ENCODE measurements at regions not wholly inside any gene's neighbourhood (a gene's known extent, or its start where the extent isn't known, plus 50 kb on each side); places are given as distances from the start of the nearest gene placed in this dataset.

DNA sequence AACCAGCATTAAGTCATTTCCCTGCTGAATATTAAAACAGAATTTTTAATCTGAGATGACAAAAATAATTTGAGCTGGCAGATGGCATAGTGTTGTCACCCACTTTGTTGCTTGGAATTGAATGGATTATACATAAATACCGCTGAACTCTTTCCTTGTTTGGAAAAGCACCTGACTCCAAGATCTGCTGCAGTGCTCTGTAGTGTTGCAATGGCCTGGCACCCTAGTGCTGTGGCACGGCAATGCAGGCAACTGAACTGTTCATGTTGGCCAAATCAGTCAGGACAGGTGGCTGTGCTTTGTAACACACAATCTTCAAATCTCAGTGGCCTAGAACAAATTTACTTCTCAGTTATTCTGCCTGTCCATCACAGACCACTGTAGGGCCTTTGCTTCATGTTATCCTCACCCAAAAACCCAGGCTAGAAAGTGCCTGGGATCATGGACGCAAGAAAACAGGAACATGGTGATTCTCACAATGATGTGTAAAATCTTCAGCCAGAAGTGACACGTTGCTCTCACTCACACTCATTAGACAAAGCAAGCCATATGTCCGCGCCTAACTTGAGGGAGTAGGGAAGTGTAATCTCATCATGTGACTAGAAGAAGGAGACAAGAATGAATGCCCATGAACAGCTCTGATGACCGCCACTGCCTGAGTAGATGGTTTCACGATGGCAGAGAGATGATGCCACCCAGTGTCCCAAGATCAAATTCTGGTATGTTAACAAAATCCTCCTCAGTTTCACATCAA is 191.9 kb upstream of the PUM3 start:
- Histone ChIP-seq H3K9ac (no peak overlapping the region), H3K36me3 (no peaks in the 10 kb centered on the region), H4K20me1 (ENCODE audit: low read depth) (no peaks in the 10 kb centered on the region), H3K4me1 (no peaks in the 10 kb centered on the region), H2AFZ (replicated peaks) (no peak overlapping the region), H3K27ac (no peak overlapping the region), H3K4me2 (no peak overlapping the region), H3F3A (ENCODE audit: low read depth) (peaks cover 7% of the 10 kb centered on the region), H3K9me3 (ENCODE audit: low read depth) (no peaks in the 10 kb centered on the region), H3K4me3 (no peak overlapping the region), H3K79me2 (ENCODE audit: low read depth) (no peaks in the 10 kb centered on the region), H3K27me3 (no peaks in the 10 kb centered on the region)
- Mint-ChIP-seq H3K4me1 (no peaks in the 10 kb centered on the region), H3K27ac (no peak overlapping the region), H3K4me3 (no peak overlapping the region), H3K9me3 (no peaks in the 10 kb centered on the region), H3K36me3 (no peaks in the 10 kb centered on the region), H3K27me3 (ENCODE audit: insufficient read depth, low read depth) (no peaks in the 10 kb centered on the region)
- DNase-seq (ENCODE audit: low spot score), result no peak
- TF ChIP-seq EZH2 (IDR thresholded peaks at IDR 0.05) (no peak), EZH2phosphoT487 (IDR thresholded peaks at IDR 0.05) (no peak)
- TF ChIP-seq, protein P1, sequence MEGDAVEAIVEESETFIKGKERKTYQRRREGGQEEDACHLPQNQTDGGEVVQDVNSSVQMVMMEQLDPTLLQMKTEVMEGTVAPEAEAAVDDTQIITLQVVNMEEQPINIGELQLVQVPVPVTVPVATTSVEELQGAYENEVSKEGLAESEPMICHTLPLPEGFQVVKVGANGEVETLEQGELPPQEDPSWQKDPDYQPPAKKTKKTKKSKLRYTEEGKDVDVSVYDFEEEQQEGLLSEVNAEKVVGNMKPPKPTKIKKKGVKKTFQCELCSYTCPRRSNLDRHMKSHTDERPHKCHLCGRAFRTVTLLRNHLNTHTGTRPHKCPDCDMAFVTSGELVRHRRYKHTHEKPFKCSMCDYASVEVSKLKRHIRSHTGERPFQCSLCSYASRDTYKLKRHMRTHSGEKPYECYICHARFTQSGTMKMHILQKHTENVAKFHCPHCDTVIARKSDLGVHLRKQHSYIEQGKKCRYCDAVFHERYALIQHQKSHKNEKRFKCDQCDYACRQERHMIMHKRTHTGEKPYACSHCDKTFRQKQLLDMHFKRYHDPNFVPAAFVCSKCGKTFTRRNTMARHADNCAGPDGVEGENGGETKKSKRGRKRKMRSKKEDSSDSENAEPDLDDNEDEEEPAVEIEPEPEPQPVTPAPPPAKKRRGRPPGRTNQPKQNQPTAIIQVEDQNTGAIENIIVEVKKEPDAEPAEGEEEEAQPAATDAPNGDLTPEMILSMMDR (IDR thresholded peaks at IDR 0.05), result no peak

DNA sequence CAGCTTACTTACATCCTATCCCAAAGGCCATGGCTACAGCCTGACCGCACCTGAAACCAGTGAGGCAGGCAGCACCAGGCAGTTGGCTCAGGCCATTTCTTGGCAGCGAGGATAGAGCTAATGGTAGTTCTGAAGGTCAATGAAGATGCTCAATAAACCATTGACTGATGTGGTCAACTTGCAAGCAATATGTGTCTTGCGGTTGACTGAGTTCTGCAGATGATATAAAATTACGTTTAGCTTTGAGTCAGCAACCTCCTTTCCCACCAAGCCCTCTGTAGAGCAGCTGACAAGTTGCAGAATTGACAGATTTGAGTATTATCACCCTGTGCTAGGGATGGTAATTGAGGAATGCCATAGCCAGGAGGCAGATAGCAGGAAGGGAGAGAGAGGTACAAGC is 189.0 kb upstream of the PUM3 start:
- Histone ChIP-seq H4K20me1 (ENCODE audit: low read depth) (no peaks in the 10 kb centered on the region), H2AFZ (replicated peaks) (no peak overlapping the region), H3K9ac (no peak overlapping the region), H3K4me1 (no peaks in the 10 kb centered on the region), H3K4me2 (no peak overlapping the region), H3K36me3 (no peaks in the 10 kb centered on the region), H3K4me3 (no peak overlapping the region), H3K27me3 (no peaks in the 10 kb centered on the region), H3K9me3 (ENCODE audit: low read depth) (no peaks in the 10 kb centered on the region), H3K79me2 (ENCODE audit: low read depth) (no peaks in the 10 kb centered on the region), H3K27ac (no peak overlapping the region), H3F3A (ENCODE audit: low read depth) (no peaks in the 10 kb centered on the region)
- TF ChIP-seq EZH2 (IDR thresholded peaks at IDR 0.05) (no peak), EZH2phosphoT487 (IDR thresholded peaks at IDR 0.05) (no peak)
- TF ChIP-seq, protein P1 (IDR thresholded peaks at IDR 0.05), result no peak
- Mint-ChIP-seq H3K27me3 (ENCODE audit: insufficient read depth, low read depth) (no peaks in the 10 kb centered on the region), H3K9me3 (no peaks in the 10 kb centered on the region), H3K4me1 (peaks cover 15% of the 10 kb centered on the region), H3K36me3 (no peaks in the 10 kb centered on the region), H3K4me3 (no peak overlapping the region), H3K27ac (no peak overlapping the region)
- no peak for DNase-seq (ENCODE audit: low spot score)

DNA sequence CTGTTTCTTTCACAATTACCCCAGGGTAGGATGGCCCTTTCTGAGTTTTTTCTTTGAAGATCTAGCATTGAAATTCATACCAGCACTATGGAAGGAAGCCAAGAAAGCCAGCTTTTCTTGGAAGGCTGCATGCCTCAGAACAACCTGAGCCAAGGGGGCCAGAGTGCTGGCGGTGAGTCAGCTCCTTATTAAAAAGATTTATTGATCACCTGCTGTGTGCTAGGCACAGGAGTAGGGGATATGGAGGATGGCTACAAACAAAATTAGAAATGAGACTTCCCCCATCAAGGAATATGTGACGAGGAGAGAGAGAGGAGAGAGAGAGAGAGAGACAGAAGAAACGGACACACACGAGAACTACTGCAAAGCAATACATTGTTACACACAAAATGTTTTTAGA is 184.6 kb upstream of the PUM3 start:
- no peaks in the 10 kb centered on the region for H3K79me2 ChIP-seq (ENCODE audit: low read depth)
- H3F3A ChIP-seq (ENCODE audit: low read depth), result no peaks in the 10 kb centered on the region
- H3K9ac ChIP-seq, result no peak overlapping the region
- H3K27ac Mint-ChIP-seq, result peak overlapping the region; percentile 8
- no peaks in the 10 kb centered on the region for H3K27me3 ChIP-seq
- TF ChIP-seq, protein P1 (IDR thresholded peaks at IDR 0.05), result no peak
- no peak for TF ChIP-seq EZH2 (IDR thresholded peaks at IDR 0.05)
- no peak for TF ChIP-seq EZH2phosphoT487 (IDR thresholded peaks at IDR 0.05)
- no peaks in the 10 kb centered on the region for H3K36me3 Mint-ChIP-seq
- H3K4me1 ChIP-seq, result no peaks in the 10 kb centered on the region
- no peak overlapping the region for H3K4me3 ChIP-seq
- no peak overlapping the region for H3K4me2 ChIP-seq
- no peak overlapping the region for H2AFZ ChIP-seq (replicated peaks)
- H4K20me1 ChIP-seq (ENCODE audit: low read depth), result no peaks in the 10 kb centered on the region
- no peak for DNase-seq (ENCODE audit: low spot score)
- no peaks in the 10 kb centered on the region for H3K27me3 Mint-ChIP-seq (ENCODE audit: insufficient read depth, low read depth)
- no peak overlapping the region for H3K27ac ChIP-seq
- no peaks in the 10 kb centered on the region for H3K9me3 ChIP-seq (ENCODE audit: low read depth)
- no peaks in the 10 kb centered on the region for H3K9me3 Mint-ChIP-seq
- H3K4me3 Mint-ChIP-seq, result no peak overlapping the region
- H3K4me1 Mint-ChIP-seq, result peaks cover 27% of the 10 kb centered on the region
- H3K36me3 ChIP-seq, result no peaks in the 10 kb centered on the region
